Neural cell (in vitro differentiated cells): ENCODE measurements at regions not wholly inside any gene's neighbourhood (a gene's known extent, or its start where the extent isn't known, plus 50 kb on each side); places are given as distances from the start of the nearest gene placed in this dataset.

Experiments
- H2AFZ ChIP-seq: fragments of 200-600, 300-800 bp; sonication (generic), shearing (Covaris generic); 2 replicates; pipeline ENCODE4 v1.6.0; 2014; ENCODE audit warnings: low read depth, mild to moderate bottlenecking, antibody characterized with exemption, low read length, moderate library complexity
- H3F3A ChIP-seq: fragments of 200-600 bp; shearing (Covaris generic); 2 replicates; pipeline ENCODE4 v1.6.1; 2016; ENCODE audit warnings: mild to moderate bottlenecking, moderate library complexity, mixed read lengths, antibody characterized with exemption, low read length; ENCODE audit not compliant: insufficient read depth, poor library complexity, severe bottlenecking
- H3K27ac ChIP-seq: fragments of 200-600, 300-800 bp; sonication (generic), shearing (Covaris generic); 2 replicates; pipeline ENCODE4 v1.5.1; 2014; ENCODE audit warnings: mild to moderate bottlenecking, low read length, moderate library complexity
- H3K27me3 ChIP-seq: fragments of 300-800, 200-600 bp; sonication (generic), shearing (Covaris generic); 2 replicates; pipeline ENCODE4 v1.6.0; 2014; ENCODE audit warnings: mild to moderate bottlenecking, low read depth, low read length, moderate library complexity; ENCODE audit not compliant: insufficient read depth
- H3K36me3 ChIP-seq: fragments of 300-800, 200-600 bp; sonication (generic), shearing (Covaris generic); 2 replicates; pipeline ENCODE4 v1.5.1; 2014; ENCODE audit warnings: mild to moderate bottlenecking, antibody characterized with exemption, low read length, moderate library complexity; ENCODE audit not compliant: insufficient read depth
- H3K4me2 ChIP-seq: fragments of 300-800, 200-600 bp; sonication (generic), shearing (Covaris generic); 2 replicates; pipeline ENCODE4 v1.6.0; 2014; ENCODE audit warnings: mild to moderate bottlenecking, low read length
- H3K4me3 ChIP-seq: fragments of 300-800, 200-600 bp; sonication (generic), shearing (Covaris generic); 2 replicates; pipeline ENCODE4 v1.5.1; 2014; ENCODE audit warnings: mild to moderate bottlenecking, low read length, moderate library complexity
- H3K79me2 ChIP-seq: fragments of 200-600 bp; shearing (Covaris generic); replicated peaks from 2 replicates; pipeline ENCODE4 v1.6.0; 2014; ENCODE audit warnings: mild to moderate bottlenecking, low read length, moderate library complexity; ENCODE audit not compliant: insufficient read depth
- H3K9ac ChIP-seq: fragments of 300-800, 200-600 bp; sonication (generic), shearing (Covaris generic); 2 replicates; pipeline ENCODE4 v1.6.1; 2016; ENCODE audit warnings: mild to moderate bottlenecking, low read length, mixed read lengths
- H3K9me2 ChIP-seq: fragments of 200-600 bp; shearing (Covaris generic); 2 replicates; pipeline ENCODE4 v1.6.1; 2016; ENCODE audit warnings: mild to moderate bottlenecking, low read length, mixed read lengths; ENCODE audit not compliant: insufficient read depth
- H3K9me3 ChIP-seq: fragments of 200-600, 300-800 bp; sonication (generic), shearing (Covaris generic); 2 replicates; pipeline ENCODE4 v1.6.1; 2016; ENCODE audit warnings: mild to moderate bottlenecking, mixed run types, low read length, moderate library complexity, mixed read lengths
- H4K20me1 ChIP-seq: fragments of 200-600 bp; shearing (Covaris generic); 2 replicates; pipeline ENCODE4 v1.6.1; 2016; ENCODE audit warnings: mild to moderate bottlenecking, mixed run types; ENCODE audit not compliant: insufficient read depth
- EP300 ChIP-seq: fragments of 450-650 bp; conservative IDR thresholded peaks from 2 replicates; pipeline ENCODE4 v1.6.1; 2014; ENCODE audit warnings: antibody characterized with exemption, mild to moderate bottlenecking, moderate library complexity; ENCODE audit not compliant: poor library complexity, severe bottlenecking
- EZH2 ChIP-seq: fragments of 200-600, 300-800 bp; shearing (Covaris generic), sonication (generic); IDR thresholded peaks from 2 replicates; pipeline ENCODE4 v1.6.1; 2014; ENCODE audit warnings: antibody characterized with exemption, low read length, borderline replicate concordance, mild to moderate bottlenecking; ENCODE audit not compliant: insufficient read depth, poor library complexity, severe bottlenecking
- MXI1 ChIP-seq: fragments of 450-650 bp; conservative IDR thresholded peaks from 2 replicates; pipeline ENCODE4 v1.6.1; 2014; ENCODE audit warnings: antibody characterized with exemption, mild to moderate bottlenecking; ENCODE audit not compliant: poor library complexity, severe bottlenecking
- POLR2AphosphoS5 ChIP-seq: IDR thresholded peaks from 2 replicates; pipeline ENCODE4 v1.6.1; 2012
- RAD21 ChIP-seq: fragments of 450-650 bp; conservative IDR thresholded peaks from 2 replicates; pipeline ENCODE4 v1.6.1; 2014; ENCODE audit warnings: antibody characterized with exemption, mild to moderate bottlenecking, moderate library complexity
- REST ChIP-seq: IDR thresholded peaks from 2 replicates; pipeline ENCODE4 v1.6.1; 2012; ENCODE audit warnings: borderline replicate concordance
- SMC3 ChIP-seq: fragments of 450-650 bp; conservative IDR thresholded peaks from 2 replicates; pipeline ENCODE4 v1.6.1; 2014; ENCODE audit warnings: antibody characterized with exemption, mild to moderate bottlenecking, moderate library complexity; ENCODE audit not compliant: poor library complexity
- TAF1 ChIP-seq: IDR thresholded peaks from 2 replicates; pipeline ENCODE4 v1.6.1; 2012; ENCODE audit warnings: low read depth
- TF ChIP-seq, protein P1 (sequence below): fragments of 450-650 bp; IDR thresholded peaks from 2 replicates; pipeline ENCODE4 v1.5.1; 2014; ENCODE audit warnings: antibody characterized with exemption, mild to moderate bottlenecking, moderate library complexity; ENCODE audit not compliant: poor library complexity, severe bottlenecking

GRCh38 chr10:120788771-120789170 lies 62.4 kb upstream of the WDR11 start:
- H3K27ac ChIP-seq: no peak overlapping the region
- H2AFZ ChIP-seq: no peak overlapping the region
- H3K4me2 ChIP-seq: no peak overlapping the region
- no peaks in the 10 kb centered on the region for H3K36me3 ChIP-seq
- no peaks in the 10 kb centered on the region for H3K9me2 ChIP-seq
- no peak overlapping the region for H3K9ac ChIP-seq
- H3K4me3 ChIP-seq: no peak overlapping the region
- no peaks in the 10 kb centered on the region for H3K9me3 ChIP-seq
- no peaks in the 10 kb centered on the region for H3K27me3 ChIP-seq
- H4K20me1 ChIP-seq: no peaks in the 10 kb centered on the region
- H3K79me2 ChIP-seq: no peaks in the 10 kb centered on the region
- no peaks in the 10 kb centered on the region for H3F3A ChIP-seq
- TF ChIP-seq MXI1 (no peak), EZH2 (no peak), RAD21 (no peak), EP300 (no peak), POLR2AphosphoS5 (no peak), TAF1 (no peak), SMC3 (no peak), REST (no peak)
- TF ChIP-seq, protein P1, sequence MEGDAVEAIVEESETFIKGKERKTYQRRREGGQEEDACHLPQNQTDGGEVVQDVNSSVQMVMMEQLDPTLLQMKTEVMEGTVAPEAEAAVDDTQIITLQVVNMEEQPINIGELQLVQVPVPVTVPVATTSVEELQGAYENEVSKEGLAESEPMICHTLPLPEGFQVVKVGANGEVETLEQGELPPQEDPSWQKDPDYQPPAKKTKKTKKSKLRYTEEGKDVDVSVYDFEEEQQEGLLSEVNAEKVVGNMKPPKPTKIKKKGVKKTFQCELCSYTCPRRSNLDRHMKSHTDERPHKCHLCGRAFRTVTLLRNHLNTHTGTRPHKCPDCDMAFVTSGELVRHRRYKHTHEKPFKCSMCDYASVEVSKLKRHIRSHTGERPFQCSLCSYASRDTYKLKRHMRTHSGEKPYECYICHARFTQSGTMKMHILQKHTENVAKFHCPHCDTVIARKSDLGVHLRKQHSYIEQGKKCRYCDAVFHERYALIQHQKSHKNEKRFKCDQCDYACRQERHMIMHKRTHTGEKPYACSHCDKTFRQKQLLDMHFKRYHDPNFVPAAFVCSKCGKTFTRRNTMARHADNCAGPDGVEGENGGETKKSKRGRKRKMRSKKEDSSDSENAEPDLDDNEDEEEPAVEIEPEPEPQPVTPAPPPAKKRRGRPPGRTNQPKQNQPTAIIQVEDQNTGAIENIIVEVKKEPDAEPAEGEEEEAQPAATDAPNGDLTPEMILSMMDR: no peak

DNA sequence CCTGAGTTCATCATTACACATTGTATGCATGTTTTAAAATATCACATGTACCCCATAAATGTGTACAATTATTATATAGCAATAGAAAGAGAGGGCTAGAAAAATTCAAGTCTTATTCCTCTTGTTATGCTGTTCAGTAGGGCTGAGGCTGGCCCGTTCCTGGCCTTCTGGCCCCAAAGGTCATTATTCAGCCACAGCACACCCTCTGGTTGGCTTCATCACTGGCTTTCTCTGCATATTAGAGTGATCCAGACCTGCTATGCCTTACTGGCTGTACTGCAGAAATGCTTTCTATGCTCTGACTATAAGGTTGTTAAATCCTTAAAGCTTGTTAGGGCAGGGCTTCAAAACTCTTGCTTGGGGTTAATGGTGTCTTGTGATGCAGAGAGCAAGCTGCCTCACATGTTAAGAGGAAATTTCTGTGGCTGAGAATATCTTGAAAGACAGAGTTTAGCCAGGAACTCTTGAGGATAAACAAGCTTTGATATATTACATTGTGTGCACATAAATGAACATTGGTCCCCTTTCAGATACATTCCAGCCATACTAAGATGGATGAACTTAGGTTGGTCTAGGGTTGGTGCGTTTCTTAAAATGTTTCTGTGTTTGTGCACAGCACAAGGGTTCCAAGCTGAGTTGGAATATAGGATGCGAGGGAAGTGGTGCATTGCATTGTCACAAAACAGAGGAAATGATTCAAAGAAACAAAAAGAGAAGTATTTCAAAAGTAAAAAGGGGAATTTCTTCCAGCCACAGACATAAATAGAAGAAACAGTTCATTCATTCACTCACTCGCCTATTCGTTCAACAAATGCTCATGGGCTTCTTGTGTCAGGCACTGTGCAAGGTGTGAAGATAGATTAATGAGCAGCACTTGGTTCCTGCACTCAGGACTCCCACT lies 61.6 kb upstream of the WDR11 start:
- Histone ChIP-seq H3K27ac (no peak overlapping the region), H3K9me2 (no peaks in the 10 kb centered on the region), H3F3A (no peaks in the 10 kb centered on the region), H4K20me1 (no peaks in the 10 kb centered on the region), H3K79me2 (no peaks in the 10 kb centered on the region), H3K9ac (no peak overlapping the region), H3K27me3 (no peaks in the 10 kb centered on the region), H3K4me2 (no peak overlapping the region), H2AFZ (no peak overlapping the region), H3K4me3 (no peak overlapping the region), H3K9me3 (no peaks in the 10 kb centered on the region), H3K36me3 (no peaks in the 10 kb centered on the region)
- TF ChIP-seq RAD21 (no peak), EZH2 (no peak), MXI1 (no peak), POLR2AphosphoS5 (no peak), EP300 (no peak), REST (no peak), SMC3 (no peak), TAF1 (no peak)
- TF ChIP-seq, protein P1: no peak
